Gastrocnemius medialis (tissue), 4 donors: ENCODE measurements at regions not wholly inside any gene's neighbourhood (a gene's known extent, or its start where the extent isn't known, plus 50 kb on each side); places are given as distances from the start of the nearest gene placed in this dataset.

Experiments used
- CTCF ChIP-seq, 5 experiments: fragments of 450-650 bp in 3 of 5; fragments of 200-600 bp in 2 of 5; sonication (generic) in 2 of 5; IDR thresholded peaks in 4 of 5; conservative IDR thresholded peaks in 1 of 5; 1 replicate in 4 of 5; 2 replicates in 1 of 5; pipeline ENCODE4 v1.5.1; 2016 to 2019; ENCODE audit warnings: antibody characterized with exemption in 5 of 5, mild to moderate bottlenecking in 3 of 5, moderate library complexity in 3 of 5
- POLR2A ChIP-seq, 2 donors: fragments of 450-650 bp; IDR thresholded peaks; one replicate each; pipeline ENCODE4 v1.6.1; 2017; ENCODE audit warnings: antibody characterized with exemption in 2 of 2, mild to moderate bottlenecking in 2 of 2, moderate library complexity in 2 of 2

DNA sequence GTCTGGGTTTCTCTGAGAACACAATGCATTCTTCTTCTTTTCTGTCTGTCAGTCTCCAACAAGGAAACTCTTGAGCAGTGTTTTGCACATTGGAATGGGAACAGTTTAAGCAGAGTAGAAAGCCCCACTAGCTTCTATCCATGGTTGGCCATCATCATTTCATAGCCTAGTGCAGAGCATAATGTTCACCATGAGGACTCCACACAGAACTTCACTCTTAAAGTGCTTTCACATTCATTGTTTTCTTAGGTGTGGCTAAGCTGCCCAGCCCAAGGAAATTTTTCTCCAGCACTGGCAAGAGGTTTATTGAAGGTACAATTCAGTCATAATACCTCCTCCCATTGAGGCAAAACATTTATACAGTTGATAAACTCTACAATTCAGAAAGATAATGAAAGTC lies 503.0 kb upstream of the CD180 start:
- TF ChIP-seq POLR2A (IDR thresholded peaks at IDR 0.05): no peak
- no peak for TF ChIP-seq CTCF (IDR thresholded peaks at IDR 0.05 in 4 of 5, conservative IDR thresholded peaks at IDR 0.05 in 1 of 5)
